SK-N-SH (cell line): ENCODE measurements at regions not wholly inside any gene's neighbourhood (a gene's known extent, or its start where the extent isn't known, plus 50 kb on each side); places are given as distances from the start of the nearest gene placed in this dataset.

Source experiments
- CTCF ChIA-PET: fragments of 300-600, 350-600 bp; formaldehyde crosslinking; extraction: SDS; loops from one replicate; lab custom pipeline; 2021; lab: Yijun Ruan, JAX
- POLR2A ChIA-PET: fragments of 350-600 bp; sonication (Branson Sonifier 250); formaldehyde crosslinking; extraction: SDS; loops from one replicate; lab custom pipeline; 2020; ENCODE audit warnings: antibody characterized with exemption, inconsistent platforms; lab: Yijun Ruan, JAX
- DNase-seq: peaks from one replicate; pipeline ENCODE4 v3.0.0; 2012
- H2AFZ ChIP-seq: fragments of 200-600 bp; sonication (generic); 2 replicates; pipeline ENCODE4 v1.8.1; 2016; ENCODE audit warnings: antibody characterized with exemption, mild to moderate bottlenecking, low read depth
- H3F3A ChIP-seq: fragments of 200-600 bp; sonication (generic); replicated peaks from 2 replicates; pipeline ENCODE3; 2016; ENCODE audit warnings: antibody characterized with exemption, mild to moderate bottlenecking; ENCODE audit not compliant: insufficient read depth
- H3K27ac ChIP-seq, 2 experiments: fragments of 200-500 bp in 1 of 2; fragments of 200-600 bp in 1 of 2; sonication (Bioruptor generic) in 1 of 2; sonication (generic), shearing (Covaris generic) in 1 of 2; 2 replicates each; pipeline versions ENCODE4 v1.5.1 to v1.6.1; 2014 to 2016; ENCODE audit warnings: low read depth in 2 of 2, inconsistent platforms in 1 of 2, low read length in 1 of 2, mild to moderate bottlenecking in 1 of 2, mixed read lengths in 1 of 2
- H3K27me3 ChIP-seq: fragments of 200-600 bp; sonication (generic), shearing (Covaris generic); 2 replicates; pipeline ENCODE4 v1.6.1; 2016; ENCODE audit warnings: mixed run types; ENCODE audit not compliant: insufficient read depth
- H3K36me3 ChIP-seq, 2 experiments: fragments of 200-500 bp in 1 of 2; fragments of 200-600 bp in 1 of 2; sonication (Bioruptor generic) in 1 of 2; sonication (generic) in 1 of 2; replicated peaks in 1 of 2; 2 replicates each; pipeline versions ENCODE3 to v1.5.1; 2014 to 2016; ENCODE audit warnings: low read length in 1 of 2, mild to moderate bottlenecking in 1 of 2; ENCODE audit not compliant: insufficient read depth in 2 of 2, control insufficient read depth in 1 of 2
- H3K4me1 ChIP-seq, 2 experiments: fragments of 200-500 bp in 1 of 2; fragments of 200-600 bp in 1 of 2; sonication (Bioruptor generic) in 1 of 2; sonication (generic), shearing (Covaris generic) in 1 of 2; 2 replicates each; pipeline versions ENCODE4 v1.5.1 to v1.6.1; 2014 to 2016; ENCODE audit warnings: low read depth in 1 of 2, low read length in 1 of 2, mixed run types in 1 of 2; ENCODE audit not compliant: insufficient read depth in 2 of 2, control insufficient read depth in 1 of 2
- H3K4me2 ChIP-seq: fragments of 200-600 bp; sonication (generic), shearing (Covaris generic); 2 replicates; pipeline ENCODE4 v1.6.1; 2017; ENCODE audit warnings: mixed run types
- H3K4me3 ChIP-seq, 2 experiments: fragments of 200-500 bp in 1 of 2; fragments of 200-600 bp in 1 of 2; sonication (Bioruptor generic) in 1 of 2; sonication (generic), shearing (Covaris generic) in 1 of 2; 2 replicates each; pipeline versions ENCODE4 v1.5.1 to v1.8.1; 2014 to 2016; ENCODE audit warnings: low read depth in 2 of 2, inconsistent platforms in 1 of 2, low read length in 1 of 2, mild to moderate bottlenecking in 1 of 2, mixed read lengths in 1 of 2, moderate library complexity in 1 of 2
- H3K79me2 ChIP-seq: fragments of 200-600 bp; sonication (generic); 2 replicates; pipeline ENCODE4 v1.8.1; 2017; ENCODE audit warnings: mild to moderate bottlenecking; ENCODE audit not compliant: insufficient read depth
- H3K9ac ChIP-seq: fragments of 200-600 bp; sonication (generic); 2 replicates; pipeline ENCODE4 v1.6.1; 2017; ENCODE audit warnings: mixed run types
- H3K9me2 ChIP-seq: fragments of 200-600 bp; sonication (generic); 2 replicates; pipeline ENCODE4 v1.6.1; 2017; ENCODE audit warnings: mixed run types
- H3K9me3 ChIP-seq: fragments of 200-600 bp; sonication (generic); 2 replicates; pipeline ENCODE4 v1.6.1; 2017; ENCODE audit warnings: mixed run types, mild to moderate bottlenecking, moderate library complexity
- H4K20me1 ChIP-seq: fragments of 200-600 bp; sonication (generic); 2 replicates; pipeline ENCODE4 v1.6.1; 2017; ENCODE audit warnings: mild to moderate bottlenecking, mixed run types; ENCODE audit not compliant: insufficient read depth
- CHD2 ChIP-seq: fragments of 150-350 bp; IDR thresholded peaks from 2 replicates; pipeline ENCODE4 v1.6.1; 2018; ENCODE audit warnings: low read length; ENCODE audit not compliant: partially characterized antibody
- CTCF ChIP-seq: fragments of 200-600 bp; sonication (generic); IDR thresholded peaks from 2 replicates; pipeline ENCODE4 v1.6.1; 2017; ENCODE audit warnings: antibody characterized with exemption, mild to moderate bottlenecking, moderate library complexity
- ELF1 ChIP-seq: IDR thresholded peaks from 2 replicates; pipeline ENCODE4 v1.4.0; 2012
- EP300 ChIP-seq, 2 experiments: IDR thresholded peaks; 2 replicates each; pipeline versions ENCODE4 v1.4.0 to v1.6.1; 2012; ENCODE audit warnings: borderline replicate concordance in 1 of 2, low read depth in 1 of 2, low read length in 1 of 2
- GABPA ChIP-seq: IDR thresholded peaks from 2 replicates; pipeline ENCODE4 v1.4.0; 2012; ENCODE audit warnings: low read depth, mild to moderate bottlenecking
- IRF3 ChIP-seq: fragments of 150-350 bp; IDR thresholded peaks from 2 replicates; pipeline ENCODE4 v1.6.1; 2016; ENCODE audit warnings: mild to moderate bottlenecking, low read depth, low read length
- MXI1 ChIP-seq: IDR thresholded peaks from 2 replicates; pipeline ENCODE4 v1.6.1; 2012; ENCODE audit warnings: mild to moderate bottlenecking, low read depth, low read length, improper control_type of control experiment
- PBX3 ChIP-seq: IDR thresholded peaks from 2 replicates; pipeline ENCODE4; 2012
- RAD21 ChIP-seq: IDR thresholded peaks from 2 replicates; pipeline ENCODE4 v1.6.1; 2012; ENCODE audit warnings: mild to moderate bottlenecking, low read length
- REST ChIP-seq: IDR thresholded peaks from 2 replicates; pipeline ENCODE4 v1.6.1; 2012; ENCODE audit warnings: mild to moderate bottlenecking, low read depth, low read length, moderate library complexity
- SIN3A ChIP-seq: IDR thresholded peaks from 2 replicates; pipeline ENCODE4 v1.6.1; 2012; ENCODE audit warnings: low read depth, mild to moderate bottlenecking, low read length, moderate library complexity, borderline replicate concordance
- SMC3 ChIP-seq: IDR thresholded peaks from 2 replicates; pipeline ENCODE4 v1.6.1; 2012; ENCODE audit warnings: low read depth, low read length, improper control_type of control experiment
- TAF1 ChIP-seq: IDR thresholded peaks from 2 replicates; pipeline ENCODE4 v1.6.1; 2012; ENCODE audit warnings: low read depth, mild to moderate bottlenecking, low read length, moderate library complexity, borderline replicate concordance
- TEAD4 ChIP-seq: IDR thresholded peaks from 2 replicates; pipeline ENCODE4 v1.4.0; 2012; ENCODE audit warnings: mild to moderate bottlenecking, borderline replicate concordance; ENCODE audit not compliant: insufficient read depth
- USF1 ChIP-seq: IDR thresholded peaks from 2 replicates; pipeline ENCODE4 v1.4.0; 2012; ENCODE audit warnings: low read depth, borderline replicate concordance
- USF2 ChIP-seq: fragments of 150-350 bp; IDR thresholded peaks from 2 replicates; pipeline ENCODE4 v1.6.1; 2017; ENCODE audit warnings: antibody characterized with exemption, low read length, low read depth, borderline replicate concordance
- YY1 ChIP-seq: IDR thresholded peaks from 2 replicates; pipeline ENCODE4 v1.4.0; 2012; ENCODE audit warnings: low read depth, mild to moderate bottlenecking
- WGBS: methylation state at CpG from one replicate; pipeline ENCODE4 v1.1.6; 2017; ENCODE audit warnings: low lambda C conversion rate; 5-methylcytosine and 5-hydroxymethylcytosine counted together

- Histone ChIP-seq H3K9me3 (no peaks in the 10 kb centered on the region), H3K27ac (no peak overlapping the region), H3K27me3 (no peaks in the 10 kb centered on the region), H3K79me2 (no peaks in the 10 kb centered on the region)
- CTCF ChIA-PET, result no interaction called here
- TF ChIP-seq PBX3 (no peak), REST (no peak), RAD21 (no peak), TAF1 (no peak), ELF1 (no peak), USF1 (no peak), USF2 (no peak), SIN3A (no peak), CHD2 (no peak), CTCF (no peak), MXI1 (no peak), EP300 (IDR thresholded peaks at IDR 0.05; ENCODE audit: borderline replicate concordance in 1 of 2, low read depth in 1 of 2, low read length in 1 of 2) (no peak), YY1 (no peak), IRF3 (no peak), GABPA (no peak), TEAD4 (no peak), SMC3 (no peak)
- TF ChIP-seq, all 33 proteins: peak for 0
- DNase-seq, result no peak
- Histone ChIP-seq H3K9ac (no peak overlapping the region), H3F3A (no peaks in the 10 kb centered on the region), H3K36me3 (no peaks in the 10 kb centered on the region), H3K4me3 (no peak overlapping the region), H2AFZ (no peak overlapping the region), H3K9me2 (no peaks in the 10 kb centered on the region), H3K4me1 (no peaks in the 10 kb centered on the region), H4K20me1 (no peaks in the 10 kb centered on the region), H3K4me2 (no peak overlapping the region)
- WGBS, result 52% methylated on average over 3 of the region's 3 CpGs
- POLR2A ChIA-PET, result no interaction called here
Measured at GRCh38 chr10:108638225-108638624, 1285.1 kb downstream of the XPNPEP1 start.
